ENCODE measurements at regions not wholly inside any gene's neighbourhood (a gene's known extent, or its start where the extent isn't known, plus 50 kb on each side); places are given as distances from the start of the nearest gene placed in this dataset.

- no peak for TF ChIP-seq POLR2AphosphoS5 (IDR thresholded peaks at IDR 0.05; ENCODE audit: low read depth, low read length)
- TF ChIP-seq, protein P1, sequence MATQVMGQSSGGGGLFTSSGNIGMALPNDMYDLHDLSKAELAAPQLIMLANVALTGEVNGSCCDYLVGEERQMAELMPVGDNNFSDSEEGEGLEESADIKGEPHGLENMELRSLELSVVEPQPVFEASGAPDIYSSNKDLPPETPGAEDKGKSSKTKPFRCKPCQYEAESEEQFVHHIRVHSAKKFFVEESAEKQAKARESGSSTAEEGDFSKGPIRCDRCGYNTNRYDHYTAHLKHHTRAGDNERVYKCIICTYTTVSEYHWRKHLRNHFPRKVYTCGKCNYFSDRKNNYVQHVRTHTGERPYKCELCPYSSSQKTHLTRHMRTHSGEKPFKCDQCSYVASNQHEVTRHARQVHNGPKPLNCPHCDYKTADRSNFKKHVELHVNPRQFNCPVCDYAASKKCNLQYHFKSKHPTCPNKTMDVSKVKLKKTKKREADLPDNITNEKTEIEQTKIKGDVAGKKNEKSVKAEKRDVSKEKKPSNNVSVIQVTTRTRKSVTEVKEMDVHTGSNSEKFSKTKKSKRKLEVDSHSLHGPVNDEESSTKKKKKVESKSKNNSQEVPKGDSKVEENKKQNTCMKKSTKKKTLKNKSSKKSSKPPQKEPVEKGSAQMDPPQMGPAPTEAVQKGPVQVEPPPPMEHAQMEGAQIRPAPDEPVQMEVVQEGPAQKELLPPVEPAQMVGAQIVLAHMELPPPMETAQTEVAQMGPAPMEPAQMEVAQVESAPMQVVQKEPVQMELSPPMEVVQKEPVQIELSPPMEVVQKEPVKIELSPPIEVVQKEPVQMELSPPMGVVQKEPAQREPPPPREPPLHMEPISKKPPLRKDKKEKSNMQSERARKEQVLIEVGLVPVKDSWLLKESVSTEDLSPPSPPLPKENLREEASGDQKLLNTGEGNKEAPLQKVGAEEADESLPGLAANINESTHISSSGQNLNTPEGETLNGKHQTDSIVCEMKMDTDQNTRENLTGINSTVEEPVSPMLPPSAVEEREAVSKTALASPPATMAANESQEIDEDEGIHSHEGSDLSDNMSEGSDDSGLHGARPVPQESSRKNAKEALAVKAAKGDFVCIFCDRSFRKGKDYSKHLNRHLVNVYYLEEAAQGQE (IDR thresholded peaks at IDR 0.05; ENCODE audit: insufficient read depth in 1 of 2, low read depth in 2 of 2, low read length in 2 of 2): no peak
Observed at GRCh38 chr10:80971461-80971860, 433.8 kb downstream of the SH2D4B start.

Measured in PFSK-1 (cell line).